ENCODE measurements at regions not wholly inside any gene's neighbourhood (a gene's known extent, or its start where the extent isn't known, plus 50 kb on each side); places are given as distances from the start of the nearest gene placed in this dataset.

DNA sequence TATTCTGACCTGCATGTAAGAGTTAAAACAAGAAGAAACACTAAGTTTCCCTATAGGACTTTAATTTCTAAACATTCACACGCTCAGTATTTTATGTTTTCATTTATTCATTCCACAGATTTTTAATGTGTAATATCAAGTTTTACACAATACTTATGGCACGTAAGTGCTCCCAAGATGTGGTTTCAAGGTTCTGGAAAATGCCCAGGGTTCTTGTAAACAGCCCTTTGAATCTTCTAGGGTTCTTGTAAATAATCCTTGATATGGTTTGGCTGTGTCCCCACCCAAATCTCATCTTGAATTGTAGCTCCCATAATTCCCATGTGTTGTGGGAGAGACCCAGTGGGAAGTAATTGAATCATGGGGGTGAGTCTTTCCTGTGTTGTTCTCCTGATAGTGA lies 383.0 kb downstream of the TXNL1 start:
- ChIA-PET POLR2A (no interaction called here), CTCF (no interaction called here)
- no peak for DNase-seq
- peaks cover 2% of the 10 kb centered on the region for H3K9me3 Mint-ChIP-seq
- peaks cover 6% of the 10 kb centered on the region for H3K27me3 Mint-ChIP-seq
- H3K36me3 Mint-ChIP-seq (ENCODE audit: low read depth), result no peaks in the 10 kb centered on the region
- no peaks in the 10 kb centered on the region for H3K4me1 Mint-ChIP-seq
- H3K4me3 Mint-ChIP-seq, result no peak overlapping the region
- H3K27ac Mint-ChIP-seq, result no peak overlapping the region

GRCh38 chr18:56252456-56252855 lies 385.9 kb downstream of the TXNL1 start:
- no peak overlapping the region for H3K27ac Mint-ChIP-seq
- DNase-seq, result no peak
- H3K36me3 Mint-ChIP-seq (ENCODE audit: low read depth), result no peaks in the 10 kb centered on the region
- CTCF ChIA-PET, result no interaction called here
- no peak overlapping the region for H3K4me3 Mint-ChIP-seq
- peaks cover 2% of the 10 kb centered on the region for H3K9me3 Mint-ChIP-seq
- peaks cover 8% of the 10 kb centered on the region for H3K4me1 Mint-ChIP-seq
- peaks cover 6% of the 10 kb centered on the region for H3K27me3 Mint-ChIP-seq
- POLR2A ChIA-PET, result no interaction called here

- no peak overlapping the region for H3K4me3 Mint-ChIP-seq
- H3K36me3 Mint-ChIP-seq (ENCODE audit: low read depth), result no peaks in the 10 kb centered on the region
- peaks cover 6% of the 10 kb centered on the region for H3K27me3 Mint-ChIP-seq
- ChIA-PET CTCF (no interaction called here), POLR2A (no interaction called here)
- DNase-seq, result peak; percentile 32
- peak overlapping the region; percentile 42 for H3K27ac Mint-ChIP-seq
- H3K4me1 Mint-ChIP-seq, result peaks cover 8% of the 10 kb centered on the region
- H3K9me3 Mint-ChIP-seq, result peaks cover 2% of the 10 kb centered on the region
Observed at GRCh38 chr18:56248610-56249235, 389.7 kb downstream of the TXNL1 start.

- Mint-ChIP-seq H3K27ac (no peak overlapping the region), H3K9me3 (peaks cover 2% of the 10 kb centered on the region), H3K4me3 (no peak overlapping the region), H3K27me3 (peaks cover 4% of the 10 kb centered on the region), H3K4me1 (peaks cover 8% of the 10 kb centered on the region), H3K36me3 (ENCODE audit: low read depth) (no peaks in the 10 kb centered on the region)
- no peak for DNase-seq
- CTCF ChIA-PET, result no interaction called here
- POLR2A ChIA-PET, result no interaction called here
Observed at GRCh38 chr18:56246916-56247315, 391.5 kb downstream of the TXNL1 start.

GRCh38 chr18:56245866-56246580 lies 392.4 kb downstream of the TXNL1 start:
- H3K4me1 Mint-ChIP-seq, result peaks cover 8% of the 10 kb centered on the region
- POLR2A ChIA-PET, result no interaction called here
- CTCF ChIA-PET, result interaction anchor here (0.6 kb wide), 1 partner anchor 56 kb away, joined by 3 read pairs; no protein-coding TSS in a partner anchor
- H3K27ac Mint-ChIP-seq, result no peak overlapping the region
- peaks cover 2% of the 10 kb centered on the region for H3K9me3 Mint-ChIP-seq
- no peak overlapping the region for H3K4me3 Mint-ChIP-seq
- DNase-seq, result no peak
- peaks cover 3% of the 10 kb centered on the region for H3K27me3 Mint-ChIP-seq
- no peaks in the 10 kb centered on the region for H3K36me3 Mint-ChIP-seq (ENCODE audit: low read depth)

DNA sequence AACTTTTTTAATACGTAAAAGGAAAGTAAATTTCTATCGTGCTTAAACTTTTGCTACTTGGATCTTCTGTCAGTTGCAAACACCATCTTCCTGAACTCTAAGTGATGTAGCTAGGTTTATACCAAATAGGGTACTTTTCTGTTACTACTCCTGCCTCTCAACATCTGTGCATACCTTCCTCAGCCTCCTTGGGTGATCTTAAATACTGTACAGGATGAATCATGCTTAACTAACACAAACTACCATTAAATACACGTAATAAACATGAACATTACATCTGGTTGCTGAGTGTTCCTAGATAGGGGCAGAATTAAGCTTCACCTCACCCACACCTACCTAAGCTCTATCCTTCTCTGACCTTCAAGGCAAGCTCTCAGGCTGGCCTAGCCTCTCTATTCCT lies 398.0 kb downstream of the TXNL1 start:
- H3K4me3 Mint-ChIP-seq, result no peak overlapping the region
- no peaks in the 10 kb centered on the region for H3K36me3 Mint-ChIP-seq (ENCODE audit: low read depth)
- DNase-seq, result no peak
- H3K9me3 Mint-ChIP-seq, result peaks cover 2% of the 10 kb centered on the region
- H3K27me3 Mint-ChIP-seq, result peaks cover 4% of the 10 kb centered on the region
- H3K27ac Mint-ChIP-seq, result no peak overlapping the region
- H3K4me1 Mint-ChIP-seq, result no peaks in the 10 kb centered on the region
- ChIA-PET CTCF (interaction anchor here (1.2 kb wide), 1 partner anchor 18 kb away, joined by 3 read pairs; no protein-coding TSS in a partner anchor), POLR2A (no interaction called here)

- no peak for DNase-seq
- Mint-ChIP-seq H3K36me3 (ENCODE audit: low read depth) (no peaks in the 10 kb centered on the region), H3K4me3 (no peak overlapping the region), H3K27ac (no peak overlapping the region), H3K4me1 (no peaks in the 10 kb centered on the region), H3K9me3 (peaks cover 2% of the 10 kb centered on the region), H3K27me3 (peaks cover 6% of the 10 kb centered on the region)
- ChIA-PET CTCF (no interaction called here), POLR2A (no interaction called here)
Observed at GRCh38 chr18:56238576-56238975, 399.8 kb downstream of the TXNL1 start.

- Mint-ChIP-seq H3K36me3 (ENCODE audit: low read depth) (no peaks in the 10 kb centered on the region), H3K27ac (no peak overlapping the region), H3K9me3 (peaks cover 4% of the 10 kb centered on the region), H3K4me3 (no peak overlapping the region), H3K27me3 (peaks cover 6% of the 10 kb centered on the region), H3K4me1 (no peaks in the 10 kb centered on the region)
- DNase-seq, result no peak
- POLR2A ChIA-PET, result no interaction called here
- CTCF ChIA-PET, result interaction anchor here (0.6 kb wide), 1 partner anchor 809 kb away, joined by 3 read pairs; no protein-coding TSS in a partner anchor
Observed at GRCh38 chr18:56235481-56236013, 402.8 kb downstream of the TXNL1 start.

DNA sequence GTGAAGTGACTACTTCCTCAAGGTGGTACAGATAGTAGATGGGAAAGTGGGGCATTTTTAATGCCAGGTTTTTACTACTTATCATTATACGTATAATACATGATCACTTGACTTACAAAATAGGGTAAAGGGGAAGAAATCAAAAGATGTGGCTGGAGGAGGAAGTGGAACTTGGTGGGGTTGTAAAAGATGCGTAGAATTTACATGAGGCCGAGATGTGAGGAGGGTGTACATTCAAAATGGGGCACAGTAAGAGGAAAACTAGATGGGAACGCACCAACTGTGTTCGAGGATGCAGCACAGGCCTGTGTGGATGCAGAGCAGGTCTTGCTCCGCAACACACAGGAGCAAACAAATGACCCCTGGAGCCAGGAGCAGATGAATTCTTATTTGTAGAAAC lies 403.3 kb downstream of the TXNL1 start:
- Mint-ChIP-seq H3K4me3 (no peak overlapping the region), H3K27me3 (peaks cover 6% of the 10 kb centered on the region), H3K27ac (no peak overlapping the region), H3K4me1 (no peaks in the 10 kb centered on the region), H3K9me3 (peaks cover 5% of the 10 kb centered on the region), H3K36me3 (ENCODE audit: low read depth) (no peaks in the 10 kb centered on the region)
- CTCF ChIA-PET, result no interaction called here
- no peak for DNase-seq
- POLR2A ChIA-PET, result no interaction called here

GRCh38 chr18:56233595-56233994 lies 404.8 kb downstream of the TXNL1 start:
- CTCF ChIA-PET, result no interaction called here
- H3K9me3 Mint-ChIP-seq, result peaks cover 6% of the 10 kb centered on the region
- H3K4me3 Mint-ChIP-seq, result no peak overlapping the region
- no peak for DNase-seq
- H3K27ac Mint-ChIP-seq, result no peak overlapping the region
- no peaks in the 10 kb centered on the region for H3K36me3 Mint-ChIP-seq (ENCODE audit: low read depth)
- peaks cover 6% of the 10 kb centered on the region for H3K27me3 Mint-ChIP-seq
- H3K4me1 Mint-ChIP-seq, result no peaks in the 10 kb centered on the region
- POLR2A ChIA-PET, result no interaction called here

- Mint-ChIP-seq H3K27ac (no peak overlapping the region), H3K4me3 (no peak overlapping the region), H3K4me1 (no peaks in the 10 kb centered on the region), H3K9me3 (peaks cover 4% of the 10 kb centered on the region), H3K27me3 (no peaks in the 10 kb centered on the region), H3K36me3 (ENCODE audit: low read depth) (no peaks in the 10 kb centered on the region)
- CTCF ChIA-PET, result no interaction called here
- POLR2A ChIA-PET, result no interaction called here
- no peak for DNase-seq
Observed at GRCh38 chr18:56226025-56226424, 412.4 kb downstream of the TXNL1 start.

DNA sequence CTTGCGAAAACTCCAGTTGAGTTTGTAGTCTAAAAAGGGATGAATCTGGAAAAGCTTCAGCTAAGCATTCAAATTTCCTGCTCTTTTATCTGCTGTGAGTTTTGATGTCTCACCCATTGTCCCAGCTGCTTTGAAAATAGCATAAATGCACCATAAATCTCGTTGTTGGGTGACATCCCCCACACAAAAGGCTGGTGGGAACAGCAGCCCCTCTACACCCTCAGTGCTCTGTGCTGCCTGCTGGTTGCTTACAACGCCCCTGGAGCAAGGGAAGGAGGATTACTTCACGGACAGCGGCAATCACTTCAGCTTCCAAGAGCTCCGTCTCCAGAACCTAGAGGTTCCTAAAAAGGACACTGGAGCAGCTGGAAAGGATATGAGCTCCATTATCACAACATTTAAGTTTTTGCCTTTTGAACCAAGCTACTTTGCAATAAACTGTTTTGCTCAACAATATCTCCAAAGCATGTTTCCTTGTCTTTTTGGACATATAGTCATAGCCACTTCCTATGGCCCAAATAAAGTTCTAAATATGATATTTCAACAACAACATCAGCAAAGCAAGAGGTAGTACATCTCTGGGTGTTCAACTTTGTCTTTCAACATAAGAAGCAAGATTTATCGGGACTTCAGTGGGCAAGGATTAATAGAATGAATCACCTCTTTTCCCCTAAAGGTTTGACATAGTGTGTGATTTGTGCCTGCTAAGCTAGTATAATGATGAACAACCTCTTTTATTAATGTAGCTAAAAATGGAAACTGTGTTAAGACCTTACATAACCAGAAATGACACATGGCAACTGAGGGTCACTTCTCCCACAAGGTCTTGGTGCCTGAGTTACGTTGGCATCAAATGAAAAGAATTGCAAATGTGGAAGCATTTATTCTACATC lies 413.5 kb downstream of the TXNL1 start:
- ChIA-PET POLR2A (no interaction called here), CTCF (no interaction called here)
- Mint-ChIP-seq H3K36me3 (ENCODE audit: low read depth) (no peaks in the 10 kb centered on the region), H3K4me1 (no peaks in the 10 kb centered on the region), H3K4me3 (no peak overlapping the region), H3K9me3 (peaks cover under 1% of the 10 kb centered on the region), H3K27ac (no peak overlapping the region), H3K27me3 (no peaks in the 10 kb centered on the region)
- no peak for DNase-seq

All from activated CD4-positive, alpha-beta T cell treated with anti-CD3 and anti-CD28 coated beads, Interleukin-2, amount 10 ng/mL, durations not matched to agents 7 days and 5 days (primary cell).